Erythroblast (primary cell): ENCODE measurements at regions not wholly inside any gene's neighbourhood (a gene's known extent, or its start where the extent isn't known, plus 50 kb on each side); places are given as distances from the start of the nearest gene placed in this dataset.

Experiments
- DNase-seq, 2 experiments: peaks; one replicate each; lab custom pipeline; 2025; lab: John Stamatoyannopoulos, UW
- GATA1 ChIP-seq: IDR thresholded peaks from 2 replicates; pipeline ENCODE4 v1.6.1; 2011; ENCODE audit warnings: low read depth, mild to moderate bottlenecking, control low read depth, low read length, moderate library complexity
- POLR2A ChIP-seq: IDR thresholded peaks from 2 replicates; pipeline ENCODE4 v1.6.1; 2011; ENCODE audit warnings: mild to moderate bottlenecking, low read length

- no peak for TF ChIP-seq GATA1
- TF ChIP-seq POLR2A = no peak
- DNase-seq = no peak
These were observed 272.9 kb downstream of the IRS1 start for GRCh38 chr2:226526716-226527115.

GRCh38 chr2:226524381-226524843 is 275.2 kb downstream of the IRS1 start:
- TF ChIP-seq POLR2A (no peak), GATA1 (no peak)
- DNase-seq = no peak

- TF ChIP-seq POLR2A (no peak), GATA1 (no peak)
- no peak for DNase-seq
These were observed 278.9 kb downstream of the IRS1 start for GRCh38 chr2:226520723-226521122.

GRCh38 chr2:226515344-226516055 is 284.1 kb downstream of the IRS1 start:
- TF ChIP-seq GATA1 (no peak), POLR2A (no peak)
- no peak for DNase-seq

- TF ChIP-seq GATA1 (no peak), POLR2A (no peak)
- no peak for DNase-seq
These were observed 284.7 kb downstream of the IRS1 start for GRCh38 chr2:226514895-226515294.

GRCh38 chr2:226511311-226511710 is 288.3 kb downstream of the IRS1 start:
- no peak for DNase-seq
- TF ChIP-seq GATA1 (no peak), POLR2A (no peak)

GRCh38 chr2:226508683-226509082 is 290.9 kb downstream of the IRS1 start:
- no peak for DNase-seq

GRCh38 chr2:226508005-226508404 is 291.6 kb downstream of the IRS1 start:
- TF ChIP-seq POLR2A = no peak
- TF ChIP-seq GATA1 = no peak
- DNase-seq = no peak

More at GRCh38 chr2:226508683-226509082, 290.9 kb downstream of the IRS1 start:
- TF ChIP-seq POLR2A = no peak

- TF ChIP-seq GATA1 = no peak
- no peak for TF ChIP-seq POLR2A
- DNase-seq = no peak
These were observed 302.3 kb downstream of the IRS1 start for GRCh38 chr2:226497146-226497909.

- TF ChIP-seq GATA1 (no peak), POLR2A (no peak)
- no peak for DNase-seq
These were observed 303.4 kb downstream of the IRS1 start for GRCh38 chr2:226496273-226496550.

GRCh38 chr2:226495466-226496272 is 304.0 kb downstream of the IRS1 start:
- TF ChIP-seq GATA1 (no peak), POLR2A (no peak)
- DNase-seq = no peak

GRCh38 chr2:226491112-226491511 is 308.5 kb downstream of the IRS1 start:
- DNase-seq = no peak
- TF ChIP-seq GATA1 (no peak), POLR2A (no peak)

GRCh38 chr2:226489775-226490541 is 309.7 kb downstream of the IRS1 start:
- TF ChIP-seq POLR2A = no peak
- no peak for TF ChIP-seq GATA1
- no peak for DNase-seq
